Endothelial cell of umbilical vein (primary cell): ENCODE measurements at regions not wholly inside any gene's neighbourhood (a gene's known extent, or its start where the extent isn't known, plus 50 kb on each side); places are given as distances from the start of the nearest gene placed in this dataset.

ENCODE experiments used
- EZH2 ChIP-seq: IDR thresholded peaks from 2 replicates; pipeline ENCODE4 v1.6.1; 2012; ENCODE audit warnings: borderline replicate concordance, low read depth, mild to moderate bottlenecking, moderate library complexity, low read length, inconsistent platforms; ENCODE audit not compliant: severe bottlenecking
- FOS ChIP-seq: IDR thresholded peaks from 2 replicates; pipeline ENCODE4 v1.6.1; 2011; ENCODE audit warnings: mild to moderate bottlenecking, low read length, moderate library complexity, borderline replicate concordance; ENCODE audit not compliant: insufficient read depth
- JUN ChIP-seq: IDR thresholded peaks from 2 replicates; pipeline ENCODE4 v1.6.1; 2011; ENCODE audit warnings: borderline replicate concordance, low read depth; ENCODE audit not compliant: insufficient read length, insufficient read depth
- MAX ChIP-seq: IDR thresholded peaks from 2 replicates; pipeline ENCODE4 v1.6.1; 2011; ENCODE audit not compliant: insufficient read depth, insufficient read length
- TF ChIP-seq, protein P1 (sequence below), 2 donors: IDR thresholded peaks; 1 replicate in 1 of 2; 2 replicates in 1 of 2; pipeline ENCODE4 v1.5.1; 2011; ENCODE audit warnings: low read length in 2 of 2, mild to moderate bottlenecking in 2 of 2, moderate library complexity in 2 of 2, control low read depth in 1 of 2, inconsistent platforms in 1 of 2, low read depth in 1 of 2; ENCODE audit not compliant: insufficient read depth in 1 of 2; ENCODE audit errors: extremely low read depth in 1 of 2

DNA sequence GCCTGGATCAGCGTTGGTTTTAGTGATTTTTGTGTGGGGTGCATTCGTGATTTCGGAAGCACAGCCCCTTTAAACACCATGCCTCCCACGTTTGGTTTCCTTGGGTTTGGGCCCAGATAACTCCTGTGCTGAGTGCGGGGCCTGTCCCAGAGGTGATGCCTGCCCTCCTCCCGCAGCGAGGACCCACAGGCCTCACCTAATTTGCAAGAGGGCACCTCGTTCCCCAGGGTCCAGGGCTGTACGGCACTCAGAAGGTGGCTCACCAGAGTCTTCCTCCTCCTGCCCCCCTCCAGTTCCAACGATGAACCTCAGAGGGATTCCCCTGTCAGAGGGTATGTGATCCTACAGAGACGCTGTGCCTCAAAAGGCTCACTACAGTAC is 54.3 kb upstream of the SOX1 start:
- TF ChIP-seq FOS, result no peak
- TF ChIP-seq EZH2, result no peak
- TF ChIP-seq, protein P1, sequence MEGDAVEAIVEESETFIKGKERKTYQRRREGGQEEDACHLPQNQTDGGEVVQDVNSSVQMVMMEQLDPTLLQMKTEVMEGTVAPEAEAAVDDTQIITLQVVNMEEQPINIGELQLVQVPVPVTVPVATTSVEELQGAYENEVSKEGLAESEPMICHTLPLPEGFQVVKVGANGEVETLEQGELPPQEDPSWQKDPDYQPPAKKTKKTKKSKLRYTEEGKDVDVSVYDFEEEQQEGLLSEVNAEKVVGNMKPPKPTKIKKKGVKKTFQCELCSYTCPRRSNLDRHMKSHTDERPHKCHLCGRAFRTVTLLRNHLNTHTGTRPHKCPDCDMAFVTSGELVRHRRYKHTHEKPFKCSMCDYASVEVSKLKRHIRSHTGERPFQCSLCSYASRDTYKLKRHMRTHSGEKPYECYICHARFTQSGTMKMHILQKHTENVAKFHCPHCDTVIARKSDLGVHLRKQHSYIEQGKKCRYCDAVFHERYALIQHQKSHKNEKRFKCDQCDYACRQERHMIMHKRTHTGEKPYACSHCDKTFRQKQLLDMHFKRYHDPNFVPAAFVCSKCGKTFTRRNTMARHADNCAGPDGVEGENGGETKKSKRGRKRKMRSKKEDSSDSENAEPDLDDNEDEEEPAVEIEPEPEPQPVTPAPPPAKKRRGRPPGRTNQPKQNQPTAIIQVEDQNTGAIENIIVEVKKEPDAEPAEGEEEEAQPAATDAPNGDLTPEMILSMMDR (IDR thresholded peaks at IDR 0.05; ENCODE audit: extremely low read depth in 1 of 2, insufficient read depth in 1 of 2, low read depth in 1 of 2, low read length in 2 of 2), result no peak
- TF ChIP-seq JUN, result no peak
- no peak for TF ChIP-seq MAX
